Hepatocyte (in vitro differentiated cells): ENCODE measurements at regions not wholly inside any gene's neighbourhood (a gene's known extent, or its start where the extent isn't known, plus 50 kb on each side); places are given as distances from the start of the nearest gene placed in this dataset.

Experiments
- EZH2 ChIP-seq: fragments of 200-600 bp; sonication (generic); IDR thresholded peaks from 2 replicates; pipeline ENCODE4 v1.6.1; 2016; ENCODE audit warnings: antibody characterized with exemption, mild to moderate bottlenecking, borderline replicate concordance
- EZH2phosphoT487 ChIP-seq: fragments of 200-600 bp; sonication (generic); IDR thresholded peaks from one replicate; pipeline ENCODE4 v1.6.1; 2018; ENCODE audit warnings: antibody characterized with exemption, mild to moderate bottlenecking, low read depth, moderate library complexity; ENCODE audit not compliant: unreplicated experiment, severe bottlenecking
- TF ChIP-seq, protein P1 (sequence below): fragments of 200-600 bp; sonication (generic); IDR thresholded peaks from 2 replicates; pipeline ENCODE4 v1.5.1; 2016; ENCODE audit warnings: antibody characterized with exemption, mild to moderate bottlenecking; ENCODE audit not compliant: poor library complexity

DNA sequence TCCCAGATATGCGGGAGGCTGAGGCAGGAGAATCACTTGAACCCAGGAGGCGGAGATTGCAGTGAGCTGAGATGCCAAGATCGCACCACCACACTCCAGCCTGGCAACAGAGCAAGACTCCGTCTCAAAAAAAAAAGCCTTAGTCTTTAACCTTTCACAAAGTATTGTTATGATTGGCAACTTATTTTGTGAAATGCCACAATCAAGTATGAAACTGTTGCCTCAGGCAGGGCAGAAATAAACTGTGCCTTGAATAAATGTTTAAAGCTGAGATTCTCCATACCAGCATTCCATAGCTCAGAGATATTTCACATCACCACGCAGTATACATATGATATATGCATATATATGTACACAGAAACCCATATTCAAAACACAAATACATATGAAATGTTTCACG lies 120.1 kb upstream of the CCDC28A start:
- TF ChIP-seq EZH2: no peak
- TF ChIP-seq, protein P1, sequence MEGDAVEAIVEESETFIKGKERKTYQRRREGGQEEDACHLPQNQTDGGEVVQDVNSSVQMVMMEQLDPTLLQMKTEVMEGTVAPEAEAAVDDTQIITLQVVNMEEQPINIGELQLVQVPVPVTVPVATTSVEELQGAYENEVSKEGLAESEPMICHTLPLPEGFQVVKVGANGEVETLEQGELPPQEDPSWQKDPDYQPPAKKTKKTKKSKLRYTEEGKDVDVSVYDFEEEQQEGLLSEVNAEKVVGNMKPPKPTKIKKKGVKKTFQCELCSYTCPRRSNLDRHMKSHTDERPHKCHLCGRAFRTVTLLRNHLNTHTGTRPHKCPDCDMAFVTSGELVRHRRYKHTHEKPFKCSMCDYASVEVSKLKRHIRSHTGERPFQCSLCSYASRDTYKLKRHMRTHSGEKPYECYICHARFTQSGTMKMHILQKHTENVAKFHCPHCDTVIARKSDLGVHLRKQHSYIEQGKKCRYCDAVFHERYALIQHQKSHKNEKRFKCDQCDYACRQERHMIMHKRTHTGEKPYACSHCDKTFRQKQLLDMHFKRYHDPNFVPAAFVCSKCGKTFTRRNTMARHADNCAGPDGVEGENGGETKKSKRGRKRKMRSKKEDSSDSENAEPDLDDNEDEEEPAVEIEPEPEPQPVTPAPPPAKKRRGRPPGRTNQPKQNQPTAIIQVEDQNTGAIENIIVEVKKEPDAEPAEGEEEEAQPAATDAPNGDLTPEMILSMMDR: no peak
- no peak for TF ChIP-seq EZH2phosphoT487
